Motor neuron (in vitro differentiated cells): ENCODE measurements at regions not wholly inside any gene's neighbourhood (a gene's known extent, or its start where the extent isn't known, plus 50 kb on each side); places are given as distances from the start of the nearest gene placed in this dataset.
A peak's percentile ranks its signal among the peaks of the same experiment; 100 is the strongest.

Experiments
- ATAC-seq, 8 experiments: fragments of 200-7000 bp; cut with Tn5 transposase; replicated peaks in 6 of 8; 2 replicates each; pipeline ENCODE4 v1.8.0; 2021; ENCODE audit warnings: mild to moderate bottlenecking in 8 of 8, moderate library complexity in 8 of 8
- H3K27ac ChIP-seq, 2 donors: fragments of 250-450 bp; sonication (Bioruptor Pico); 2 replicates each; pipeline ENCODE4 v1.9.0; 2021; ENCODE audit warnings: antibody characterized with exemption in 2 of 2, mild to moderate bottlenecking in 2 of 2, moderate library complexity in 1 of 2
- H3K4me1 ChIP-seq, 2 donors: fragments of 250-450 bp; sonication (Bioruptor Pico); replicated peaks in 1 of 2; 2 replicates each; pipeline ENCODE4 v1.6.1; 2021; ENCODE audit warnings: antibody characterized with exemption in 2 of 2, mild to moderate bottlenecking in 2 of 2, moderate library complexity in 1 of 2
- H3K4me3 ChIP-seq, 5 donors: fragments of 250-450 bp; sonication (Bioruptor Pico); 2 replicates each; pipeline ENCODE4 v1.9.0; 2021; ENCODE audit warnings: antibody characterized with exemption in 5 of 5, mild to moderate bottlenecking in 5 of 5, moderate library complexity in 4 of 5
- WGBS, 10 experiments: fragments of 450-650 bp; shearing (Covaris generic); methylation state at CpG; one replicate each; pipeline ENCODE4 v1.0.0; 2022; 5-methylcytosine and 5-hydroxymethylcytosine counted together
- in situ Hi-C, 9 experiments: fragments of 400-800 bp; cut with MboI; loops; one replicate each; pipeline ENCODE4 v1.15.0; 2021; ENCODE audit warnings: low sequenced_read_pairs in 9 of 9, low pct_unique_long_range_greater_than_20kb in 2 of 9; ENCODE audit not compliant: unreplicated experiment in 9 of 9

DNA sequence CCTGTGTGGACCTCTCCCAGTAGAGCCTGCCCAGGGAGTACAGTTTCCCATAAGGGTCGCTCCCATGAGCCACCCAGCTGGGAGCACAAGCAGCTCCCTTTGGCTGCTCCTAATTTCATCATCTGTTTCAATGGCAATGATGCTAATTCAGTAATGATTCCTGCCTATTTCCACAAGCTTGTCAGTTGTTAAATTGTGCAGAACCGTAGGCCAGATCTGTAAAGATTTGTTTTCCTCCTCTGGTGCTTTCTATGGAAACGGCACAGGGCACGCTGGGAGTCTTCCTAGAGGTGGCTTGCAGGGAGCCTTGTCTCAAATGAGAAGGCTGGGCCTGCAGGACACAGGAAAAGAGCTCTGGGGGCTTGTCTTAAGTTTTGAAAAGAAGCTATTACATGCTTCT is 223.7 kb downstream of the CBLN1 start:
- H3K4me3 ChIP-seq = no peak overlapping the region
- ATAC-seq = peak in 2 of 8 experiments; percentile 14 to 27
- 0 to 88% (median 56%) methylated on average over 1 to 4 of the region's 4 CpGs; no CpG with 5 or more reads in 5 of the 10 experiments for WGBS, 10 experiments
- H3K27ac ChIP-seq = no peak overlapping the region
- H3K4me1 ChIP-seq = peaks cover 19 to 29% of the 10 kb centered on the region in 2 donors
- in situ Hi-C loops = no loop called here

DNA sequence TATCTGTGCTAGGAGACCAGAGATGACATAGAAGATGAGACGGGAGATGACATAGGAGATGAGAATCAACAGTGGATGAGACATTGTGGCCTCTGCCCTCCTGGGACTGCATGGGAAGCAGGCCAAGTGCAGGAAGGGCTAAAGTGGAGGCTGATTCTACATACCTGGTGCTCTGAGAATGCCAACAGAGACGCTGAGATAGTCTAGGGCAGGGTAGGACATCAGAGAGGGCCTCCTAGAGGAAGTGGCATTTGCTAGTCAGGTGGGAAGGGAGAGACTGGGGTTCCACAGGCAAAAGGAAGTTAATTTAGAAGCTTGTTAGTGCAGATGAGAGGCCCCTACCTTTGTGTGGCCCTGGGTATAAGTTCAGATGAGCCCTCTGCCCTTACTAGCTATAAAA is 224.2 kb downstream of the CBLN1 start:
- peaks cover 14 to 25% of the 10 kb centered on the region in 2 donors for H3K4me1 ChIP-seq
- H3K27ac ChIP-seq = no peak overlapping the region
- no peak for ATAC-seq
- 13 to 100% (median 80%) methylated on average over 1 to 2 of the region's 2 CpGs; no CpG with 5 or more reads in 4 of the 10 experiments for WGBS, 10 experiments
- in situ Hi-C loops = no loop called here
- H3K4me3 ChIP-seq = no peak overlapping the region

DNA sequence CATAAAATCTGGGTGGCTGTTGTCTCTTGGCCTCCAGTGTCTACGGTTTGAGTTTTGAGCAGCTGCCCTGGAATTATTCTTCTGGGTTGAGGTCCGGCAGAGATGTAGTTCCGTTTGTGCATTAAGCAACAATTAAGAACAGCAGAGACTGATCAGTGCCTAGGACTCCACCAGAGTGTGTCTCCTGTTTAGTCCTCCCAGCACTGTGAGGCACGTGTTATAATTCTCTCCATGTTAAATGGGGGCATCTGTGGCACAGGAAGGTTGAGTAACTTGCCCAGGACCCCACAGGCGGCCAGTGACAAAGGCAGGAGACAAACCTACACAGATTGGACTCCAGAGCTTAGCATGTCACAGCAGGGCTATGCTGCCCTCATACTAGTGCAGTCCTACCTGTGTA is 225.1 kb downstream of the CBLN1 start:
- ATAC-seq = no peak
- WGBS, 10 experiments = 0 to 80% (median 50%) methylated on average over 1 to 4 of the region's 5 CpGs; no CpG with 5 or more reads in 5 of the 10 experiments
- in situ Hi-C loops = no loop called here
- H3K4me3 ChIP-seq = no peak overlapping the region
- H3K4me1 ChIP-seq = peaks cover 9 to 17% of the 10 kb centered on the region in 2 donors
- no peak overlapping the region for H3K27ac ChIP-seq

DNA sequence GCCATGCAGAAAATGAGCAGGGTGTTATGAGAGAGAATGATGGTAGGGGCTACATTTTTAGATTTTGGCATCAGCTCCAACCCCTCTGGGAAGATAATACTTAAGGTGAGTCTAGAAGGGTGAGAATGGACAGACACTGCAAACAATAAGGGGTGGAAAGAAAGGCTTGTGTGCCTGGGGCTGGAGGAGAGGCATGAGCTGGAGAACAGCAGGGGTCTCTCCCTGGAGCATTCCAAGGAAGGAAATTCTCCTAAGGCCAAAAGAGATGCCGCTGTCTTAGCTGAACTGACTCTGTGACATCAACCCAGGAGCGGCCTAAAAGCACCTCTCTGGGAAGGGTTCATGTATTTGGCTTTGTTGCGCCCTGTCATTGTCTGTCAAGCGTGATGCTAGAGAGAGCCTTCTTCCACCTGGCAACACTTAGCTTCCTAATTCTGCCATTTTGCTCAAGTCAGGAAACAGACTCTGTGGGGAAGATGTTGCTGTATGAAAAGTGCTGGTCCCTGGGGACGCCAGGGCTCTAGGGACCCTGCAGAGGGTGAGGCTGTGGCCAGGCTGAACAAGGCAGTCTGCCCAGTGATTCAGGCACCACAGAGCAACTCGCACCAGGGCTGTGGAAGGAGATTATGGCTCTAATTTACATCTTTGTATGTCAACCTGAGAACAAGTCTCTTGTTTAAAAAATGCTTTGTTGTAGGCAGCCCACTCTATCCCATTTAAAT is 225.7 kb downstream of the CBLN1 start:
- no peak for ATAC-seq
- Histone ChIP-seq H3K4me1 (peaks cover 4 to 11% of the 10 kb centered on the region in 2 donors), H3K27ac (no peak overlapping the region), H3K4me3 (no peak overlapping the region)
- WGBS, 10 experiments = 14 to 86% (median 38%) methylated on average over 1 to 4 of the region's 6 CpGs; no CpG with 5 or more reads in 4 of the 10 experiments
- in situ Hi-C loops = no loop called here

DNA sequence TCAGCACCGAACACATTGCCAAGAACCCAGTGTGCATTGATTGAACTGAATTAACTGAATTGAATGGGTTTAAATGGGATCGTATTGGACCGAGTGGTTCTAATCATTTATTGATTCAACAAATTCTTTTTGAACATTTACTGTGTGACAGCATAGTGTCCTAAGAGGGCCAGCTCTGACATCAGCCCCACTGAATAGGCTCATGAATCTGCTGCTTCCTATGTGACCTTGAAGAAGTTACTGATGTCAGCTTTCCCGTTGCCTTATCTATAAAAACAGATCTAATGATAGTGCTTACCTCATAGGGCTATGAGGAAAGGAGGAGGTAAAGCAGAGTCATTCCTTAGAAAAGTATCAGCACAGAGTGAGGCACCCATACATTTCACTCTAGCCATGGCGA is 226.3 kb downstream of the CBLN1 start:
- no peak overlapping the region for H3K4me3 ChIP-seq
- in situ Hi-C loops = no loop called here
- 0 to 80% (median 56%) methylated on average over 1 to 4 of the region's 5 CpGs; no CpG with 5 or more reads in 3 of the 10 experiments for WGBS, 10 experiments
- peaks cover 3 to 10% of the 10 kb centered on the region in 2 donors for H3K4me1 ChIP-seq
- peak in 3 of 8 experiments; percentile 55 to 86 (median 56) for ATAC-seq
- no peak overlapping the region for H3K27ac ChIP-seq

DNA sequence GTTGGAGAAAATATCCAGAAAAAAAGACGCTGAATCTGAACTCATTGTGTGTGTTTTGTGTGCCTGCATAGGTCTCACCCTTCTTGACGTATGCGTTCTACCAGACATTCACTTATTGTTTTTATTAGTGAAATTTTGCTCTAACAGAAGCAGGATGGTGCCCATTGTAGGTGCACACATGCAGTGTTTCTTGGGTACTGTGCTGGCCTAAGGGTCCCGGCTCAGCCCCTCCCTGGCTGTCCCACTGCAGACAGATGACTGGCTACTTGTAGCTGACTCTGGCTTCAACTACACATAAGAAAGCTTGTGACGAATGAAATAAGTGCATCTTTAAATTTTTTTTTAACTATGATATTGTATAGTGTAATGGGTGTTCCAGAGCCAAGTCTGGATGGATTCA is 227.0 kb downstream of the CBLN1 start:
- H3K4me3 ChIP-seq = no peak overlapping the region

DNA sequence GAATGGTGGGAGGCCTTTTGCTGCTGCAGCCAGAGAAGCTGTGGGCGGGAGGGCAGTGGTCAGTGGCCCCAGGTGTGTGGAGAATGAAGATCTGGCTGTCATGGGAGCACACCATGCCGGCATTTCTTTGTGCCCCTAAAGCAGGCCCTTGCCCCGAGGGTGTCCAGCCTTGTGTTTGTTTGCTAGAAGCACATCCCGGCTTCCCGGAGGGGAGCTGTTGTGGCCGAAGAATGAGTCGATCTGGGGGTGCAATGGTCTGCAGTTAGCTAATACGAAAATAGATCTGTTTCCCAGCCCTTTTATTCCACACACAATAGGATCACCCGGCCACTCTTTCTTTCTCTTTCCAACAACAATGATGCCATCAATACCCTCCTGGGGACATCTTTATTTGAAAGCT is 228.8 kb downstream of the CBLN1 start:
- in situ Hi-C loops = no loop called here
- 0 to 75% (median 27%) methylated on average over 1 to 7 of the region's 9 CpGs; no CpG with 5 or more reads in 4 of the 10 experiments for WGBS, 10 experiments
- ATAC-seq = no peak

More for the DNA sequence above, 227.0 kb downstream of the CBLN1 start:
- Histone ChIP-seq H3K27ac (no peak overlapping the region), H3K4me1 (peaks cover 3 to 10% of the 10 kb centered on the region in 2 donors)
- ATAC-seq = no peak
- 0 to 94% (median 67%) methylated on average over 1 to 5 of the region's 5 CpGs; no CpG with 5 or more reads in 1 of the 10 experiments for WGBS, 10 experiments
- in situ Hi-C loops = no loop called here

DNA sequence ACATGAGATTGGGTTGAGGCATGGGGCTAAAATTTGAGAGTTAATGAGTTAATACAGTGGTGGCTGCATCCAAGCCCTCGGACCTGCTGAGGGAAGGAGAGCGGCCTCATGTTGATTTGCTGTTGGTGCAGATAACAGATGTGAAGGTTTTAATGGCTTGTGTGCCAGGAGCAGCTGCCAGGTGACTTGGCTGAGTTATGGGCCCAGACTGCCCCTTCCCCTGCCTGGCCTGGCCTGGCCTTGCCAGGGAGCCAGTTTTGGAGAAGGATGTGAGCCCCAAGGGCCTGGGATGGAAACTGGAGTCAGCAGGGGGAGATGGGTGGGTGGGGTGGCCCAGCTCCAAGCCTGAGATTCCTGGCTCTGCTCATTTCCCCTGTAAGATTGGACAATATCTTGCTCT is 230.1 kb downstream of the CBLN1 start:
- Histone ChIP-seq H3K4me3 (no peak overlapping the region), H3K27ac (no peak overlapping the region), H3K4me1 (peaks cover 0 to 4% of the 10 kb centered on the region in 2 donors)
- WGBS, 10 experiments = 17 to 60% (median 40%) methylated on average over 1 of the region's 2 CpGs; no CpG with 5 or more reads in 7 of the 10 experiments
- peak in 1 of 8 experiments; percentile 56 for ATAC-seq
- in situ Hi-C loops = no loop called here

More for the DNA sequence above, 228.8 kb downstream of the CBLN1 start:
- Histone ChIP-seq H3K27ac (no peak overlapping the region), H3K4me3 (no peak overlapping the region), H3K4me1 (peaks cover 0 to 10% of the 10 kb centered on the region in 2 donors)

DNA sequence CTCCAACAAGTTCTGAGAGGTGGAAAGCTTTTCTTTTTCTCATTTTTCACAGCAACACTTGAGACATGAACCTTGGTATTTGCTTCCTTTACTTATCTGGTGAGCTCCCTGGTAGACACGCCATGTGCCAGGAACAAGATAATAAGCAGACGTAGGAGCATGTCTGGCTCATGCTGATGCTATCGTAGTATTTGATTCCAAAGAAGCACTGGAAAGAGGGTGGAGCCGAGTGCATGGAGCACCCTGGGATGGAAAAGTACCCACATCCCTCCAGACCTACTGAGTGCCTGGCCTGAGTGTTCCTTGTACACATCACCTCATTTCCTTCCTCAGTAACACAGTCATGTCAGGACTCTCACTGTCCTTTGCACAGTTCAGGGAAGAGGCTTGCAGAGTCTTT is 231.0 kb downstream of the CBLN1 start:
- no peaks in the 10 kb centered on the region for H3K4me1 ChIP-seq
- 38 to 100% (median 63%) methylated on average over 1 to 4 of the region's 4 CpGs; no CpG with 5 or more reads in 5 of the 10 experiments for WGBS, 10 experiments
- in situ Hi-C loops = no loop called here
- H3K4me3 ChIP-seq = no peak overlapping the region
- ATAC-seq = no peak
- H3K27ac ChIP-seq = no peak overlapping the region

DNA sequence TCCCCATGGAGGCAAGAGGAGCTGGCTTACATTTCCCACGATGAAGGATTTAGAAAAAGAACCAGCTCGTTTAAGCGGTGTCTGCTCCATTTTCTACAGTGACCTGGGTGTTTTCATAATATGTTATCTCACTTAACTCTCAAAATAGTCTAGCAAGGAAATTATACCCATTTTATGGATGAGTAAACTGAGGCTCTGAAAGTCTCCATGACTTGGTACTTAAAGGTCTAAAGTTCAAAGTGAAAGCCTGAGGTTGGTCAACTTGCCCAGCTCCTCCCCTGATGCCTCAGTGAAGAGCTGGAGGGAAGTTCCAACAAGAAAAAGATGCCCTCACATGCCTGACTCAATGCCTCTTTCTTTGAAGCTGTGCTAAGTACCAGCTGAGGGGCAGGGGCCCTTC is 232.0 kb downstream of the CBLN1 start:
- in situ Hi-C loops = no loop called here
- Histone ChIP-seq H3K4me3 (no peak overlapping the region), H3K4me1 (no peaks in the 10 kb centered on the region), H3K27ac (no peak overlapping the region)
- 85 to 100% (median 100%) methylated on average over 1 to 3 of the region's 3 CpGs; no CpG with 5 or more reads in 6 of the 10 experiments for WGBS, 10 experiments
- ATAC-seq = no peak

DNA sequence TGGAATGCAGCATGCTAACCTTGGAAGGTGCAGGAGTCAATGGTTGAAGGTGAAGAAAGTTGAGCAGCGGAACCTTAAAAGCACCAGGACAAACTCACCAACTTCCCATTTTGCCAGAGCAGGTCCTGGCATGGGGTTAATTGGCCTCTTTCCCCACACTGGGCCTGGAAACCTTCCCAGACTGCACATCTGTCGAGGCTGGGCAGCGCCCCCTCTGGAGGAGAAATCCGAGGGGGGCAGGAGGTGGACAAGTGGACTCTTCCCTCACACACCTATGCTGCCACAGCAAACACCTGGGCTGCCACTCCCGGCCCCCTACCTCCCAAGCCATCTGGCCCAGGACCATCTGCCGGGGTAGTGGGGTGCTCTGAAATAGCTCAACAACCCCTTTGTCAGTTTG is 232.4 kb downstream of the CBLN1 start:
- no peak overlapping the region for H3K4me3 ChIP-seq
- no peak for ATAC-seq
- in situ Hi-C loops = no loop called here
- H3K4me1 ChIP-seq = no peaks in the 10 kb centered on the region
- 11 to 100% (median 96%) methylated on average over 1 to 4 of the region's 6 CpGs; no CpG with 5 or more reads in 4 of the 10 experiments for WGBS, 10 experiments
- no peak overlapping the region for H3K27ac ChIP-seq

DNA sequence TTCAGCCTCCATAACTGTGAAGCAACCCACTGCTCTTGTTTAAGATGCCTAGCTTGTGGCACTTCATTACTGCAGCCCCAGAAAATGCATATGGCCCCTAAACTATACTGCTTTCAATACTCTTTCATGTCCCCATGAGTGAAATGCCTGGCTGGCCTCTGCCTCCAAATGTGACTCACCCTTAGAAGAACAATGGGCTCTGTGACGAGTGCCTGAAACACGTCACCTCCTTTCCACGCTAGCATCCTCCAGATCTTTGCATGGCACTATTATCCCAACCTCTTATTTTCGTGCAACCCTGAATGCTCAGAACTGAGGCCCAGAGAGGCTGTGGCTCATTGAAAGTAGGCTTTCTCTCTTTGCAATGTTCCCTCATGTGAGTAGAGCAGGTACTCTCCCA is 233.1 kb downstream of the CBLN1 start:
- no peak overlapping the region for H3K4me3 ChIP-seq
- H3K27ac ChIP-seq = no peak overlapping the region
- no peaks in the 10 kb centered on the region for H3K4me1 ChIP-seq
- peak in 3 of 8 experiments; percentile 60 to 90 (median 72) for ATAC-seq
- in situ Hi-C loops = no loop called here
- 0 to 76% (median 61%) methylated on average over 1 to 4 of the region's 4 CpGs; no CpG with 5 or more reads in 5 of the 10 experiments for WGBS, 10 experiments

DNA sequence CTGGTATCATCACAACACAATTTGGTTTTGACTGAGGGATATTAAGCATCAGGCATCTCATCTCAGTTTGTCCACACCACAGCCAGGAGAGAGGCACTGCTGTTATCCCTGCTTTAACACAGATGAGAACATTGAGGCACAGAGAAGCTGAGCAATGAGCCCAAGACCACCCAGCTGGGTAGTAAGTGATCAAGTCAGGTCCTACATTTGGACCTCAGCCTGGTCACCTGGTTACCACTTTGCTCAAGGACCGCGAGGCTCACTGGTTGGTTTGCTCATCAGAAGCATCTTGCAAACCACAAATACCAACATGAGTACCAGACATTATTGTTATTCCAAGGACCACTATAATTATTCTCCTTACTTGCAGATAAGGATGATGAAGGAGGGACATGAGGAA is 245.5 kb downstream of the CBLN1 start:
- Histone ChIP-seq H3K27ac (no peak overlapping the region), H3K4me1 (no peaks in the 10 kb centered on the region), H3K4me3 (no peak overlapping the region)
- in situ Hi-C loops = no loop called here
- WGBS, 10 experiments = 10 to 83% (median 70%) methylated on average over 1 to 2 of the region's 2 CpGs; no CpG with 5 or more reads in 6 of the 10 experiments
- ATAC-seq = no peak
